Activated CD8-positive, alpha-beta memory T cell treated with anti-CD3 and anti-CD28 coated beads for 48 hours (primary cell): ENCODE measurements at regions not wholly inside any gene's neighbourhood (a gene's known extent, or its start where the extent isn't known, plus 50 kb on each side); places are given as distances from the start of the nearest gene placed in this dataset.
"Not testable (repeated sequence)": the region's sequence is repeated elsewhere in the genome, so short reads cannot be mapped to it uniquely, and the experiment has no call there.

Experiments
- DNase-seq, 3 experiments: peaks; one replicate each; pipeline ENCODE4 v3.0.0-alpha.2; 2020; ENCODE audit warnings: low read depth in 2 of 3, low spot score in 2 of 3

DNA sequence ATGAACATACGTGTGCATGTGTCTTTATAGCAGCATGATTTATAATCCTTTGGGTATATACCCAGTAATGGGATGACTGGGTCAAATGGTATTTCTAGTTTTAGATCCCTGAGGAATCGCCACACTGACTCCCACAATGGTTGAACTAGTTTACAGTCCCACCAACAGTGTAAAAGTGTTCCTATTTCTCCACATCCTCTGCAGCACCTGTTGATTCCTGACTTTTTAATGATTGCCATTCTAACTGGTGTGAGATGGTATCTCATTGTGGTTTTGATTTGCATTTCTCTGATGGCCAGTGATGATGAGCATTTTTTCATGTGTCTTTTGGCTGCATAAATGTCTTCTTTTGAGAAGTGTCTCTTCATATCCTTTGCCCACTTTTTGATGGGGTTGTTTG is 493.0 kb upstream of the PIK3R1 start:
- DNase-seq, result not testable (repeated sequence)

DNA sequence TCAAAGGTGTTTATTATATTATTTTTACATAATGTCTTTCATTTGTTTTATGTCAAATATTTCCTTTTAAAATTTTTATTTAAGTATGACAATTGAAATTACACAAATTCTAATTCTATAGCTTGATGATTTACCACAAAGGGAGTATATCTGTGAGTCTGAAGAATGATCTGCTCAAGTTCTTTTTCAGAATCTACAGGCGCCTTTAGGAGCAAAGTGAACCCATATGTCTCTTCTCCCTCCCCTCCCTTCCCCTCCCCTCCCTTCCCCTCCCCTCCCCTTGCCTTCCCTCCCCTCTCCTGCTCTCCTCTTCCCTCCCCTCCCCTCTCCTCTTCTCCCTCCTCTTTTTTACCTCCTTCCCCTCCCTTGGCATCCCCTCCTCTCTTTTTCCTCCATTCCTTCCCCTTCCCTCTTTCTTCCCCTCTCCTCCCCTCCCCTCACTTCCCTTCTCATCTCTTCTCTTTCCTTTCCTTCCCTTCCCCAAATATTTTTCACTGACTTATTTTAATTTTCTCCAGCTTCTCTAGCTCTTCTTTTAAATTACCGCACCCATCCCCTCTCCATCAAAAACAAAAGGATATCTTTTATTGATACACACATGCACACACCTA is 495.3 kb upstream of the PIK3R1 start:
- no peak for DNase-seq

DNA sequence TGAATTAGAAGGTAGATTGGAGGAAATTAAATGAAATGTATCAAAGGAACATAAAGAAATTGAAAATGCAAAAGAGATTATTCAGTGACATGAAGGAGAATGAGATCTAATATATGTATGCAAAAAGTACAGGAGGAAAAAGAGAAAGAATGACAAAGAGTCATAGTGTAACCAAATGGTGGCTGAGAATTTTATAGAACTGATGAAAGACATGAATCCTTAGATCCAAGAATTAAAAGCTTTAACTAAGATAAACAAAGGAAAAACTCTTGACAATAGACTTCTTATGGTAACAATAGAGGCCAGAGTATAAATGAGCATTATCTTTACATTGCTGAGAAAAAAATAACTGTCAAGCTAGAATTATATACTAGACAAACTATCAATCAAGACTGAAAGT is 505.4 kb upstream of the CD180 start:
- DNase-seq, result no peak

DNA sequence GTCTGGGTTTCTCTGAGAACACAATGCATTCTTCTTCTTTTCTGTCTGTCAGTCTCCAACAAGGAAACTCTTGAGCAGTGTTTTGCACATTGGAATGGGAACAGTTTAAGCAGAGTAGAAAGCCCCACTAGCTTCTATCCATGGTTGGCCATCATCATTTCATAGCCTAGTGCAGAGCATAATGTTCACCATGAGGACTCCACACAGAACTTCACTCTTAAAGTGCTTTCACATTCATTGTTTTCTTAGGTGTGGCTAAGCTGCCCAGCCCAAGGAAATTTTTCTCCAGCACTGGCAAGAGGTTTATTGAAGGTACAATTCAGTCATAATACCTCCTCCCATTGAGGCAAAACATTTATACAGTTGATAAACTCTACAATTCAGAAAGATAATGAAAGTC is 503.0 kb upstream of the CD180 start:
- no peak for DNase-seq

DNA sequence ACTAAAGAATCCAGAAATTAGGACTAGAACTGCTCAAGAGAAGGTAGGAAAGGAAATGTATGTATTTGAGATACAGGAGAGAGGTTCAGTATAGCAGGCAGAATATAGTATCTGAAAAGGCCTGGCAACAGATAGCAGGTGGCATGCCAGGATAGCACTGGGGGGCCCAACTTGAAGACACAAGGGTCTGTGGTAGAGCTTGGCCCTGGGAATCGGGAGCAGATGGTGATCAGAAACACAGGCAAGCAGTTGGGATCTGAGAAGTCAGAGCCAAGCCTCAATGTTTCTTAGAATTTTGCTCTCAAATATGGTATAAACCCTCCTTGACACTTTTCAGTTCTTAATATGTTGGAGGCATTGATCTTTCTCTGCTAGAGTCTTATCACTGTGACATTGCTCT is 499.8 kb upstream of the CD180 start:
- DNase-seq, result no peak

DNA sequence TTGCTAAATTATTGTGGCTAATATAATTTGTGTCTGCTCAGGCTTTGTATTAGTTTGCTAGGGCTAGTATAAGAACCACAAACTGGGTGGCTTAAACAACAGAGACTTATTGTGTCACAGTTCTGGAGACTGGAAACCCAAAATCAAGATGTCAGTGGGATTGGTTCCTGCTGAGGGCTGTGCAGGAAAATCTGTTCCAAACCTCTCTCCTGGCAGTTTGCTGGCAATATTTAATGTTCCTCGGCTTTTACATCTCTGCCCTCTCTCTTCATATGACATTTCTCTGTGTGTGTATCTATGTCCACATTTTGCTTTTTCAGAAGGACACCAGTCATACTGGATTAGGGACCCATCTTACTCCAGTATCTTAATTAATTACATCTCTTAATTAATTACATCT is 498.8 kb upstream of the CD180 start:
- DNase-seq, result no peak

DNA sequence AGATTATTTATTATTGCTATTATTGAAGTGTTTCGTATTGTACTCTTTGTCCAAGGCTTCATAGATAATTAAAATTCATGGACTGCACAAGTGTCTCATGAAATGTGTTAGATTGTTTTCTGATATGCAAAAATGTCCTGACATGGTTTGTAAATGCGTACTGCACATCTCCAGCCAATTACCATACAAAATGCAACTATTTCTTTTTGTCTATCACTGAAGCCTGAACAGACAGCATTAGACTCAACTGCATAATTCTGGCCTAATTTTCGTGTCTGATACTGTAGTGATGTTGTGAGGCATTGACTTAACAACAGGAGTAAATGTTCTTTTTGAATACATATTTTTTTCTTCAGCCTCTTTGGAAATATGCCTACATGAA is 498.2 kb upstream of the CD180 start:
- DNase-seq, result no peak

DNA sequence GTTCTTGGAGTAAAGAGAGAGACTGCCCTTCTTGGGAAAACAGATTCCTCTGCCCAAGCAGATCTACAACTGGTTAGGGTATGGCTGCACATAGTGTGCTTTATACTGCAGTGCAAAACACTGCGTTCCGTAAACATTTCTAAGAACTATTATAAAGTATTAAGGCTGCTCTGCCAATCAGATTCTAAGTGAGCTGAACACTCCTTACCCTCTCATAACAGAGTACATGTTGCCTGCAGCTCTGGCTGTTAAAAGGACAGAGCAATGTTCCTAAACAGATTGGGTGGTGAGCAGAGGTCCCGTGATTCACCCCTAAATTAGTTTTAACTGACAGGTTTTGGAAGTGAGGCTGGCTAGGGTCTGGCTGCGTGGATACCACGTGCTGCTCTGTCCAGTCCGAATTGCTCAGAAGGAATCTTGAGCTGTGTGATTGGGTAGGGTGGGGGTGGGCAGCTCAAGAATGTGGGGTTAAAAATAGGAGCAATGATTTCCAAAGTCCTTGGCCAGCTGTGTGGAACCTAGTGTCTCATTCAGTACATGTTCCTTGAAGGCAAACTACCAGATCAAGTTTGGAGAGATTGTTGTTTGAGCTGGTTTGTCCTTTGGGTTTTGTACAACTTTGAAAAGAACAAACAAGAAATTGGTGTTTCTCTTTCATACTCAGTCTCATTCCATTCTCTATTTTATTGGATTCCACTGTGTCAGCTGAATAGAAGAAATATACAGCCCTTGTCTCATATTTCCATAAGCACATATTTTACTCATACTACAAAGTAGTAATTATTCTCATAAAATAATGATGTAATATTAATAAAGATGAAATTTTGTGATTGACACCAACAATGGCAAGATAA is 497.6 kb upstream of the CD180 start:
- no peak for DNase-seq

DNA sequence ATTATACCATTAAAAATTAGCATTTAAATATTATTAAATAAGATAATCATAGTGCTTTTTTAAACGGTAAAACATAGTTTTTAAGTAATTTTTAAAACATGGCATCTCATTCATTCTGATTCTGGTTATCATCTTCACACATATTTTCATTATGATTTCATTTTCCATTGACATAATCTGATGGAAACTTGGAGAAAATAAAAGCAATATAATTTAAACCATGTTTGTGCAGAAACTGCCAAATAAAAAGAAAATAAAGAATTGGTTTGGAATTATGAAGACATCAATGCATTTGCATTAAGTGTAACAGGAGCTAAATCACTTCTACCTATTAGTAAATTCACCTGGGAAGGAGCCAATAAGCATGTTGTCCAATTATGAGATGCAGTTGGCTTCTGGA is 490.1 kb upstream of the CD180 start:
- no peak for DNase-seq

DNA sequence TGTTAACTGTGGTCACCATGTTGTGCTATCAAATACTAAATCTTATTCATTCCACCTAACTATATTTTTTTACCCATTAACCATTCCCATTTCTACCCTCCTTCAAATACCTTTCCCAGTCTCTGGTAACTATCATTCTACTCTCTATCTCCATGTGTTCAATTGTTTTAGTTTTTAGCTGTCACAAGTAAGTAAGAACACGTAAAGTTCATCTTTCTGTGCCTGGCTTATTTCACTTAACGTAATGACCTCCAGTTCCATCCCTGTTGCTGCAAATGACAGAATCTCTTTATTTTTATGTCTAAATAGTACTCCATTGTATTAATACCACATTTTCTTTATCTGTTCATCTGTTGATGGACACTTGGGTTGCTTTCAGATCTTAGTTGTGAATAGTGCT is 485.1 kb upstream of the CD180 start:
- DNase-seq, result no peak

DNA sequence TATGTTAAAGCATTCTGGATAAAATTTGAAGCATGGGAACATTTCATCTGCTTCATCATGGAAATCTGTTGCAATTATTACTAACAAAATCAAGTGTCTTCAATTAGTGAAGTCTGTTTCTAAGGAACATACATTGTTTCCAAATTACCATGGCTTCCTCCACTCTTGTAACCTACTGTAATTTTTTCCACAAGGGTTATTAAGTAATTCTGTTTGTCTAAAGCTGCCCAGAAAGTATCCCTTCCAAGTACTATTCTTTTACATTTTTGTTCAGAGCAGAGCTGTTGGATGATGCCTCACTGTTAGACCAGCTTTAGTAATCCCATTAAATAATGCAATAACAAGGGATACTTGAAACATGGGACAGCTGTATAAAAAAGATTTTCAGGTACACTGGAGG is 483.5 kb upstream of the CD180 start:
- DNase-seq, result no peak

DNA sequence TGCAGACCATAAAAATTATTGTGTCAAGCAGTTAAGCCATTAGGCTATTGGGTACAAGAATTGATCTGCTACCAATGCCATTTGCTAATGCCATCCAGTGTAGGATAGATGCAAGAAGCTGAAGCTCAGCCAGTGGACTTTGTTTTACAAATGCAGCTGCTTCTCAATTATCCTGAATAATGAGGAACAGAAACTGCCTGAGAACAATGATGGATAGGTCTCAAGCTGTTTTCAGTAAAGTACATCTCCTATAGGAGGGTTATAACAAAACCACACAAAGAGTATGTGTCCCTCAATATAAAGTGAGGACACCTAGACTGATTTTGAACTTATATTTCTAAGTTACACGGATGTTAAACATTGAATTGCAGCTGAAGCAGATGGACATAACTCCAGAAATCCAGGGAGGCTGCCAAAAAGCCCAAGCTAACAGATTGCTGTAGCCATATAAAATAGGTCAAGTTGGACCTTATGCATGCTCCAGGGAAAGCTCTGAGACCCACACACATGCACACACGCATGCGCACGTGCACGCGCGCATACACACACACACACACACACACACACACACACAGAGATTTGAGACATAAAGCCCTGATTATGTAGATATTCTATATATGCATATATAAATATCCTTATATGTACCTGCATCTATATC is 482.7 kb upstream of the CD180 start:
- DNase-seq, result no peak

DNA sequence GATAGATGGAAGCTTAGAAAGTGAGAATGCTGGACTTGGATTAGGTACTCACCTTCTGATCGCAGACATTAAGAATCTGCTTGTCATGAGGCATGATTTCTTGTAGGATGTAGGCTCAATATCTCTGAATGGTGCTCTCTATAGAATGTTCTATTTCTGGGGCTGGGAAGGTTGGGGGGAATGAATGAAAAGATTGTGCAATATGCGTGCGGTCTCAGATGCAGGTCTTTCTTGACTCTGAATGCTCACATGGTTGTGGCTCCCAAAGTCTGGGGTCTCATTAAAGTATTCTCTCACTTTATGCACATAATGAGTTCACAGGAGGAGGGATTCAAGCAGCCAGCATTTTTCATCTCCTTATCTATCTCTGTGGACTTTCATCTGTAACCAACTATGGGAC is 482.0 kb upstream of the CD180 start:
- DNase-seq, result no peak

DNA sequence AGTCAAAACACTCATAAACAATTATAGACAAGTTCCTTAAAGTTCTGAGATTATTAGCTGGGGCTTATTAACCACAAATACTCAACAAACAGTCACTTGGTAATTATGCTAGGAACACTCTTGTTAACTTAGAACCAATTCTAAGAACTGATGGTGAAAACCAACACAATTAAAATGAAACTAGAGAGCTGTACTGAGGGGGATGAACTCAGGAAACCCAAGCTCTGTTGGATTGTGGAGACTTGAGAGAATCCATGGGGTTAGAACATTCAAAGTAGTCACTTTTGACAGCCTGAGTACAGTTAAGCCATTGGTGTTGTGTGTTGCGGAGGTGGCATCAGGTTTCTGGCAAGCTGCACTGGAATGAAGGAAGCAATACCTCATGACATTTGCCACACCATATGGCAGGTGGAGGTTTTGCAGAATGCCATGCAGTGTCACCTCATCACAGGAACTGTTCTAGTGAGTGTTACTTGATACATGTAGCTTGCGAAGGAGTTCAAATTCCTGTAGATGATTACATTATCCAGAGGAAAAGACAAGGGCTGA is 480.9 kb upstream of the CD180 start:
- DNase-seq, result no peak

DNA sequence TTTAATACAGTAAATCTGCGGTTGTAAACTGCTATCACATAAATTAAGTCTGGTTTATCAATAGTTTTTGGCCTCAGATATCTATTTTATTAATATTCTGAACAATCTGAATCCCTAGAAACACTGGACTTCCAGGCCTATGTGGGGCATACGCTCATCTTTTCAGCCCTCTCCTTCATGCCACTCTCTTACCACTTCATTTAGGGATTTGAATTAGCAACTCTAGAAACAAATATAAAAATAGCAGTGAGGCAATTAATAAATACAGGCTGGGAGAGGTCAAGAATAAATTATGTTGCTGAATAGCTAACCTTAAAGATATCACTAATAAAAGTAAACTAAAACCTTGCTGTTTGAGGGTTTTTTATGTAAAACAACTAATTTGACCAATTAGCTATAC is 480.3 kb upstream of the CD180 start:
- DNase-seq, result no peak

DNA sequence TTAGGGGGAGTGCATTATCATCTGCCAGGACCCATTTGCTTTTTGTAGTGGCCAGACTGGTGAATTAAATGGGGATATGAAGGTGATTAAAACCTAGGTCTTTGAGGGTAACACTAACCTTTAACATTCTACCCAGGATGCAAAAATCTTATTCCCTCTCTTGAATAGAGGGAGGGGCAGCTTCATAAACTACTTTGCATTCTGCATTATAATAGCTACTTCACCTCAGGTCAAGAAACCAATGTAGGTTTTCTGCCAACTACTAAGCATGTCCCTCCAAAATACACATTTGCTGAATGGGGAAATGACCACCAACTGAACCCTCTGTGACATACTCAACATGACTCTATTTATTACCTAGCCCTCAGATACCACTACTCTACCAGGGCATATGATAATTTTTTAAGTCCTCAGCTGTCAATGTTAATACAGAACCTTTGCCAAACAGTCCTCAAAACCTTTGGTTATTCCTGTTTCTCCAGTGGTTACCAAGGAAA is 477.6 kb upstream of the CD180 start:
- DNase-seq, result no peak

DNA sequence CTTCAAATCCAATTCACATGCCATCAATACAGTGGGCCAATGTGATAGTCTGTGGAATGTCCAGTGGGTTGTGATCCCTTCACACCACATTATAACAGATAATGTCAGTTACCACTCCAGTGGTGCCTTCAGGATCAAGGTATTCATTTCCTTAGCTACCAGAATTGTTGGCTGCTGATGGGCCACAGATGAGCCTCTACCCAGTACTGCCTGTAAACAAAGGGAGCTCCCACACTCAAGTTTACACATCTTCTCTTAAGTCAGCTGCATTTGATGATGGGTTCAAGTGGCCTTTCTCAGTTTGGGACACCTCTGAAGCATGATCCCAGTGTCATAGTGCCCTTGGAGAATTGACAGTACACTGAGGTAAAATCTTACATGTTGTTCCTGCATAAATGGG is 477.0 kb upstream of the CD180 start:
- DNase-seq, result no peak

DNA sequence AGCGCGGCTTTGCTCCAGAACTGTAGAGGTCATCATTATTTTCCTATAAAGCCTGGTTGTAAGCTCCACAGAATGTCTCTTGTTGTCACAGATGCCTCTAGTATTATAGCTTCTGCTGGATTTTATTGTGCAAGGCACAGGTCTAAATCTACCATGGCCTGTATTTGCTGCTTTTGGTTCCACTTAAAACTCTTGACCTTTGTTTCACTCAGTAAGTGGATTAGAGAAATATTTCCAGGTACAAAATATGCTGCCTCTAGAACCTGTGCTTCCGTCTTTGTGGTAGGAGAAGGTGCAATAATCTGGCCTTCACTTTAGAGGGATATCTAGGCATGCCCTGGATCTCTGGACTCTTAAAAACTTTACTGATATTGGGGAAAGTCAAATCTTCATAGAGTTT is 476.6 kb upstream of the CD180 start:
- no peak for DNase-seq

DNA sequence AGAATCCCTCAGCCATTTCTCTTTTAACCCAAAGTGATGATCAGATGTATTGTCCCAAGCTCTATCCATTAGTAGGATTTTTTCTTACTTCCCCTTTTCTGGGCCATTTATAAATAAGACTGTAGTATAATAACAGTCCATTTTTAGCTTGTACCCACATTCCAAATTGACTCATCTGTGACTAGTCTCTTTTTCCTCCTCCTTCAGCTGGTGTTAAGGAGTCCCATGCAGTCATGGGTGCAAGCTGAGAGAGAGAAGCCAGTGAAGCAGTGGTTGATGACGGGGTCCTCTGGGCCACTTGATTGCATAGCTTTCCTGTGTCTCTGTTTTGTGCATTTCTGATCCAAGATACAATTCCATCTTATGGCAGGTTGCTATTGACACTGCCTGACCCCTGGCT is 476.0 kb upstream of the CD180 start:
- DNase-seq, result no peak

DNA sequence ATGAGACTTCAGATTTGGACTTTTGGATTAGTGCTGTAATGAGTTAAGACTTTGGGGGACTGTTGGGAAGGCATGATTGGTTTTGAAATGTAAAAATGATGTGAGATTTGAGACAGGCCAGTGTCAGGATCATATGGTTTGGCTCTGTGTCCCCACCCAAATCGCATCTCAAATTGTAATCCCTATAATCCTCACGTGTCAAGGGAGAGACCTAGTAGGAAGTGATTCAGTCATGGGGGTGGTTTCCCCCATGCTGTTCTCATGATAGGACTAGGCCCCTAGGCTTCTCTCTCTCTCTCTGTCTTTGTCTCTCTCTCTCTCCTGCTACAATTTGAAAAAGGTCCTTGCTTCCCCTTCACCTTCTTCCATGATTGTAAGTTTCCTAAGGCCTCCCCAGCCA is 473.3 kb upstream of the CD180 start:
- DNase-seq, result no peak

DNA sequence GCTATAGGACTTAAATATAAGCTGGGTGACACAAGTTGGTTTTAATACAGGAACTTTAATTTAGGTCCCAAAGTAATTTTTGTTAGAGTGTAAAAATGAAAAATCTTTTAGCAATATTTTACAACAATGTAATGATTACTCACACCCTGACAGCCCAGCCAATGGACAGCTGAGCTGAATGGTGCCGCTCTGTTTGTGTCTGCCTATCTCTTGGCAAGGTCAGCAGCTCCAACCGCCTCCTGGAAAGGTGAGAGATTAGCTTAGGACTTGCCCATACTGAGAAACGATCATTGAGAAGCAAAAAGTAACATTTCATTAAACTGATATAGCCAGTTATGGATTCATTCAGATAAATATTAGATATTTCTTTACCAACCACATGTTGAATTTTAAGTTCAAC is 463.6 kb upstream of the CD180 start:
- DNase-seq, result no peak

DNA sequence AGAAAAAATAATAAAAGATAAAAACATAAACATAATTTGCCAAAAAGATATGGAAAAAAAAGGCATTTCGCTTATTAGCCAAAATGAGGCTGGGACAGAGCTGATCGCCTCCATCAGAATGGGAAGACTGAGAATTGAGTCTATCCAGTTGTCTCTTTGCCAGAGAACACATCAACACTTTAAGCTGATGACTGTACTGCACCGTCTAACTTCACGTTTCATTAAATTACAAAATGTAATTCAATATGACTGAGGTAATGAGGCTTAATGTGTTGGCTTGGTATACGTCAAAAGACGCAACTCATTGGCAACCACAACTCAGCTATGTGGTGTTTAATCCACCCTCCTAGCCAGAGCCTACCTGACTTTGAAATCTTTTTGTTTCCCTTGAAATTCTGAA is 462.7 kb upstream of the CD180 start:
- no peak for DNase-seq
